Neural cell (in vitro differentiated cells): ENCODE measurements at regions not wholly inside any gene's neighbourhood (a gene's known extent, or its start where the extent isn't known, plus 50 kb on each side); places are given as distances from the start of the nearest gene placed in this dataset.

ENCODE experiments used
- H2AFZ ChIP-seq: fragments of 200-600, 300-800 bp; sonication (generic), shearing (Covaris generic); 2 replicates; pipeline ENCODE4 v1.6.0; 2014; ENCODE audit warnings: low read depth, mild to moderate bottlenecking, antibody characterized with exemption, low read length, moderate library complexity
- H3F3A ChIP-seq: fragments of 200-600 bp; shearing (Covaris generic); 2 replicates; pipeline ENCODE4 v1.6.1; 2016; ENCODE audit warnings: mild to moderate bottlenecking, moderate library complexity, mixed read lengths, antibody characterized with exemption, low read length; ENCODE audit not compliant: insufficient read depth, poor library complexity, severe bottlenecking
- H3K27ac ChIP-seq: fragments of 200-600, 300-800 bp; sonication (generic), shearing (Covaris generic); 2 replicates; pipeline ENCODE4 v1.5.1; 2014; ENCODE audit warnings: mild to moderate bottlenecking, low read length, moderate library complexity
- H3K27me3 ChIP-seq: fragments of 300-800, 200-600 bp; sonication (generic), shearing (Covaris generic); 2 replicates; pipeline ENCODE4 v1.6.0; 2014; ENCODE audit warnings: mild to moderate bottlenecking, low read depth, low read length, moderate library complexity; ENCODE audit not compliant: insufficient read depth
- H3K36me3 ChIP-seq: fragments of 300-800, 200-600 bp; sonication (generic), shearing (Covaris generic); 2 replicates; pipeline ENCODE4 v1.5.1; 2014; ENCODE audit warnings: mild to moderate bottlenecking, antibody characterized with exemption, low read length, moderate library complexity; ENCODE audit not compliant: insufficient read depth
- H3K4me2 ChIP-seq: fragments of 300-800, 200-600 bp; sonication (generic), shearing (Covaris generic); 2 replicates; pipeline ENCODE4 v1.6.0; 2014; ENCODE audit warnings: mild to moderate bottlenecking, low read length
- H3K4me3 ChIP-seq: fragments of 300-800, 200-600 bp; sonication (generic), shearing (Covaris generic); 2 replicates; pipeline ENCODE4 v1.5.1; 2014; ENCODE audit warnings: mild to moderate bottlenecking, low read length, moderate library complexity
- H3K79me2 ChIP-seq: fragments of 200-600 bp; shearing (Covaris generic); replicated peaks from 2 replicates; pipeline ENCODE4 v1.6.0; 2014; ENCODE audit warnings: mild to moderate bottlenecking, low read length, moderate library complexity; ENCODE audit not compliant: insufficient read depth
- H3K9ac ChIP-seq: fragments of 300-800, 200-600 bp; sonication (generic), shearing (Covaris generic); 2 replicates; pipeline ENCODE4 v1.6.1; 2016; ENCODE audit warnings: mild to moderate bottlenecking, low read length, mixed read lengths
- H3K9me2 ChIP-seq: fragments of 200-600 bp; shearing (Covaris generic); 2 replicates; pipeline ENCODE4 v1.6.1; 2016; ENCODE audit warnings: mild to moderate bottlenecking, low read length, mixed read lengths; ENCODE audit not compliant: insufficient read depth
- H3K9me3 ChIP-seq: fragments of 200-600, 300-800 bp; sonication (generic), shearing (Covaris generic); 2 replicates; pipeline ENCODE4 v1.6.1; 2016; ENCODE audit warnings: mild to moderate bottlenecking, mixed run types, low read length, moderate library complexity, mixed read lengths
- H4K20me1 ChIP-seq: fragments of 200-600 bp; shearing (Covaris generic); 2 replicates; pipeline ENCODE4 v1.6.1; 2016; ENCODE audit warnings: mild to moderate bottlenecking, mixed run types; ENCODE audit not compliant: insufficient read depth
- EP300 ChIP-seq: fragments of 450-650 bp; conservative IDR thresholded peaks from 2 replicates; pipeline ENCODE4 v1.6.1; 2014; ENCODE audit warnings: antibody characterized with exemption, mild to moderate bottlenecking, moderate library complexity; ENCODE audit not compliant: poor library complexity, severe bottlenecking
- EZH2 ChIP-seq: fragments of 200-600, 300-800 bp; shearing (Covaris generic), sonication (generic); IDR thresholded peaks from 2 replicates; pipeline ENCODE4 v1.6.1; 2014; ENCODE audit warnings: antibody characterized with exemption, low read length, borderline replicate concordance, mild to moderate bottlenecking; ENCODE audit not compliant: insufficient read depth, poor library complexity, severe bottlenecking
- MXI1 ChIP-seq: fragments of 450-650 bp; conservative IDR thresholded peaks from 2 replicates; pipeline ENCODE4 v1.6.1; 2014; ENCODE audit warnings: antibody characterized with exemption, mild to moderate bottlenecking; ENCODE audit not compliant: poor library complexity, severe bottlenecking
- POLR2AphosphoS5 ChIP-seq: IDR thresholded peaks from 2 replicates; pipeline ENCODE4 v1.6.1; 2012
- RAD21 ChIP-seq: fragments of 450-650 bp; conservative IDR thresholded peaks from 2 replicates; pipeline ENCODE4 v1.6.1; 2014; ENCODE audit warnings: antibody characterized with exemption, mild to moderate bottlenecking, moderate library complexity
- SMC3 ChIP-seq: fragments of 450-650 bp; conservative IDR thresholded peaks from 2 replicates; pipeline ENCODE4 v1.6.1; 2014; ENCODE audit warnings: antibody characterized with exemption, mild to moderate bottlenecking, moderate library complexity; ENCODE audit not compliant: poor library complexity
- TAF1 ChIP-seq: IDR thresholded peaks from 2 replicates; pipeline ENCODE4 v1.6.1; 2012; ENCODE audit warnings: low read depth
- TF ChIP-seq, protein P1 (sequence below): IDR thresholded peaks from 2 replicates; pipeline ENCODE4 v1.6.1; 2012; ENCODE audit warnings: borderline replicate concordance
- TF ChIP-seq, protein P2 (sequence below): fragments of 450-650 bp; IDR thresholded peaks from 2 replicates; pipeline ENCODE4 v1.5.1; 2014; ENCODE audit warnings: antibody characterized with exemption, mild to moderate bottlenecking, moderate library complexity; ENCODE audit not compliant: poor library complexity, severe bottlenecking

DNA sequence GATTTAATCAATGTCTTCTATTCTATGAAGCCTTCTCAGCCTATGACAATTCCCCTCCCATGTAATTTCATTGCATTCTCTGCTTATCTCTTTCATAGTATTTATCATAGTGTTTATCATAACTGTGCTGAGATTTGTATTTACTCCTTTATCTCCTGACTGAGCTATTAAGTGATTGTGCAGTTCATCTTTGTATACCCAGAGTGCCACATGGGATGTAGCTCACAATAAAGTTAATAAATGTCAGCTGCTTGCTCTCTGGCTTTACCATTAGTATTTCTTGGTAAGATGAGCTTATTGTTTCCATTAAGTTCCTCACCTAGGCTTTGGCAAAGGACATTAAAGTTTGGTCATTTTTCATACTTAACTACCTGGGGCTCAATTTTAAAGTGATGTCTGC lies 275.1 kb upstream of the MPDZ start:
- no peaks in the 10 kb centered on the region for H3F3A ChIP-seq
- no peak overlapping the region for H3K27ac ChIP-seq
- H3K9me3 ChIP-seq: no peaks in the 10 kb centered on the region
- H3K9me2 ChIP-seq: no peaks in the 10 kb centered on the region
- no peak overlapping the region for H3K4me2 ChIP-seq
- TF ChIP-seq TAF1 (no peak), MXI1 (no peak), POLR2AphosphoS5 (no peak), SMC3 (no peak), EZH2 (no peak), EP300 (no peak), RAD21 (no peak)
- TF ChIP-seq, protein P1, sequence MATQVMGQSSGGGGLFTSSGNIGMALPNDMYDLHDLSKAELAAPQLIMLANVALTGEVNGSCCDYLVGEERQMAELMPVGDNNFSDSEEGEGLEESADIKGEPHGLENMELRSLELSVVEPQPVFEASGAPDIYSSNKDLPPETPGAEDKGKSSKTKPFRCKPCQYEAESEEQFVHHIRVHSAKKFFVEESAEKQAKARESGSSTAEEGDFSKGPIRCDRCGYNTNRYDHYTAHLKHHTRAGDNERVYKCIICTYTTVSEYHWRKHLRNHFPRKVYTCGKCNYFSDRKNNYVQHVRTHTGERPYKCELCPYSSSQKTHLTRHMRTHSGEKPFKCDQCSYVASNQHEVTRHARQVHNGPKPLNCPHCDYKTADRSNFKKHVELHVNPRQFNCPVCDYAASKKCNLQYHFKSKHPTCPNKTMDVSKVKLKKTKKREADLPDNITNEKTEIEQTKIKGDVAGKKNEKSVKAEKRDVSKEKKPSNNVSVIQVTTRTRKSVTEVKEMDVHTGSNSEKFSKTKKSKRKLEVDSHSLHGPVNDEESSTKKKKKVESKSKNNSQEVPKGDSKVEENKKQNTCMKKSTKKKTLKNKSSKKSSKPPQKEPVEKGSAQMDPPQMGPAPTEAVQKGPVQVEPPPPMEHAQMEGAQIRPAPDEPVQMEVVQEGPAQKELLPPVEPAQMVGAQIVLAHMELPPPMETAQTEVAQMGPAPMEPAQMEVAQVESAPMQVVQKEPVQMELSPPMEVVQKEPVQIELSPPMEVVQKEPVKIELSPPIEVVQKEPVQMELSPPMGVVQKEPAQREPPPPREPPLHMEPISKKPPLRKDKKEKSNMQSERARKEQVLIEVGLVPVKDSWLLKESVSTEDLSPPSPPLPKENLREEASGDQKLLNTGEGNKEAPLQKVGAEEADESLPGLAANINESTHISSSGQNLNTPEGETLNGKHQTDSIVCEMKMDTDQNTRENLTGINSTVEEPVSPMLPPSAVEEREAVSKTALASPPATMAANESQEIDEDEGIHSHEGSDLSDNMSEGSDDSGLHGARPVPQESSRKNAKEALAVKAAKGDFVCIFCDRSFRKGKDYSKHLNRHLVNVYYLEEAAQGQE: no peak
- TF ChIP-seq, protein P2, sequence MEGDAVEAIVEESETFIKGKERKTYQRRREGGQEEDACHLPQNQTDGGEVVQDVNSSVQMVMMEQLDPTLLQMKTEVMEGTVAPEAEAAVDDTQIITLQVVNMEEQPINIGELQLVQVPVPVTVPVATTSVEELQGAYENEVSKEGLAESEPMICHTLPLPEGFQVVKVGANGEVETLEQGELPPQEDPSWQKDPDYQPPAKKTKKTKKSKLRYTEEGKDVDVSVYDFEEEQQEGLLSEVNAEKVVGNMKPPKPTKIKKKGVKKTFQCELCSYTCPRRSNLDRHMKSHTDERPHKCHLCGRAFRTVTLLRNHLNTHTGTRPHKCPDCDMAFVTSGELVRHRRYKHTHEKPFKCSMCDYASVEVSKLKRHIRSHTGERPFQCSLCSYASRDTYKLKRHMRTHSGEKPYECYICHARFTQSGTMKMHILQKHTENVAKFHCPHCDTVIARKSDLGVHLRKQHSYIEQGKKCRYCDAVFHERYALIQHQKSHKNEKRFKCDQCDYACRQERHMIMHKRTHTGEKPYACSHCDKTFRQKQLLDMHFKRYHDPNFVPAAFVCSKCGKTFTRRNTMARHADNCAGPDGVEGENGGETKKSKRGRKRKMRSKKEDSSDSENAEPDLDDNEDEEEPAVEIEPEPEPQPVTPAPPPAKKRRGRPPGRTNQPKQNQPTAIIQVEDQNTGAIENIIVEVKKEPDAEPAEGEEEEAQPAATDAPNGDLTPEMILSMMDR: no peak
- H4K20me1 ChIP-seq: no peaks in the 10 kb centered on the region
- no peaks in the 10 kb centered on the region for H3K79me2 ChIP-seq
- H3K27me3 ChIP-seq: no peaks in the 10 kb centered on the region
- no peaks in the 10 kb centered on the region for H3K36me3 ChIP-seq
- H2AFZ ChIP-seq: no peak overlapping the region
- no peak overlapping the region for H3K4me3 ChIP-seq
- H3K9ac ChIP-seq: no peak overlapping the region

DNA sequence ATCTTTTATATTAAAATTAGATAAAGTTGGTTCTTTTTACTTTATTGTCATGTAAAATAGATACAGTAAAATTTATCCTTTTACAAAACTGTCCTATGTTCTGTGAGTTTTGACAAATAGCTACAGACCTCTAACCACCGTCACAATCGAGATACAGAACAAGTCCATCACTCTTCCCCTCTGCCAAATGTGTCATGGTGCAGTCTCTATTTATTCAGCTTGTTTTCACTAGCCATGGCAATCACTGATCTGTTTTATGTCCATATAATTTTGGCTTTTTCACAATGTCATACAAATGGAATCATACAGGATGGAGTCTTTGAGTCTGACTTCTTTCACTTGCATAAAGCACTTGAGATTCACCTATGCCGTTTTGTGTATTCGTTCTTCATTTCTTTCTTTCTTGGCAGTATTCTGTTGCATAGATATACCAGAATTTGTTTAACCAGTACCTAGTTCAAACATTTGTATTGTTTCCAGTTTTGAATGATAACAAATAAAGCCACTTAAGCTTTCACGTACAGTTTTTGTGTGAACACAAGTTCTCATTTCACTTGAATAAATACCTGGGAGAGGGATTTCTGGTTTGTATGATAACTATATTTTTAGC lies 273.2 kb upstream of the MPDZ start:
- Histone ChIP-seq H3K36me3 (no peaks in the 10 kb centered on the region), H3K9me3 (no peaks in the 10 kb centered on the region), H3K4me3 (no peak overlapping the region), H3F3A (no peaks in the 10 kb centered on the region), H3K4me2 (no peak overlapping the region), H3K27ac (no peak overlapping the region), H3K9ac (no peak overlapping the region), H2AFZ (no peak overlapping the region), H3K27me3 (no peaks in the 10 kb centered on the region), H3K9me2 (no peaks in the 10 kb centered on the region), H3K79me2 (no peaks in the 10 kb centered on the region), H4K20me1 (no peaks in the 10 kb centered on the region)
- TF ChIP-seq, protein P1: no peak
- TF ChIP-seq MXI1 (no peak), SMC3 (no peak)
